Fibroblast of lung (primary cell): ENCODE measurements at regions not wholly inside any gene's neighbourhood (a gene's known extent, or its start where the extent isn't known, plus 50 kb on each side); places are given as distances from the start of the nearest gene placed in this dataset.

Source experiments
- EZH2 ChIP-seq: IDR thresholded peaks from 2 replicates; pipeline ENCODE4 v1.5.1; 2012; ENCODE audit warnings: low read length, control low read depth, mild to moderate bottlenecking; ENCODE audit errors: missing control alignments
- TF ChIP-seq, protein P1 (sequence below), 2 donors: IDR thresholded peaks in 1 of 2; conservative IDR thresholded peaks in 1 of 2; 1 replicate in 1 of 2; 2 replicates in 1 of 2; pipeline ENCODE4 v1.5.1; 2011 to 2012; ENCODE audit warnings: low read length in 2 of 2, control low read depth in 1 of 2, inconsistent platforms in 1 of 2, low read depth in 1 of 2, mild to moderate bottlenecking in 1 of 2

GRCh38 chr7:113179313-113179712 lies 61.0 kb upstream of the SMIM30 start:
- TF ChIP-seq, protein P1, sequence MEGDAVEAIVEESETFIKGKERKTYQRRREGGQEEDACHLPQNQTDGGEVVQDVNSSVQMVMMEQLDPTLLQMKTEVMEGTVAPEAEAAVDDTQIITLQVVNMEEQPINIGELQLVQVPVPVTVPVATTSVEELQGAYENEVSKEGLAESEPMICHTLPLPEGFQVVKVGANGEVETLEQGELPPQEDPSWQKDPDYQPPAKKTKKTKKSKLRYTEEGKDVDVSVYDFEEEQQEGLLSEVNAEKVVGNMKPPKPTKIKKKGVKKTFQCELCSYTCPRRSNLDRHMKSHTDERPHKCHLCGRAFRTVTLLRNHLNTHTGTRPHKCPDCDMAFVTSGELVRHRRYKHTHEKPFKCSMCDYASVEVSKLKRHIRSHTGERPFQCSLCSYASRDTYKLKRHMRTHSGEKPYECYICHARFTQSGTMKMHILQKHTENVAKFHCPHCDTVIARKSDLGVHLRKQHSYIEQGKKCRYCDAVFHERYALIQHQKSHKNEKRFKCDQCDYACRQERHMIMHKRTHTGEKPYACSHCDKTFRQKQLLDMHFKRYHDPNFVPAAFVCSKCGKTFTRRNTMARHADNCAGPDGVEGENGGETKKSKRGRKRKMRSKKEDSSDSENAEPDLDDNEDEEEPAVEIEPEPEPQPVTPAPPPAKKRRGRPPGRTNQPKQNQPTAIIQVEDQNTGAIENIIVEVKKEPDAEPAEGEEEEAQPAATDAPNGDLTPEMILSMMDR (conservative IDR thresholded peaks at IDR 0.05 in 1 of 2, IDR thresholded peaks at IDR 0.05 in 1 of 2; ENCODE audit: low read depth in 1 of 2, low read length in 2 of 2): no peak
- no peak for TF ChIP-seq EZH2
